ENCODE measurements at regions not wholly inside any gene's neighbourhood (a gene's known extent, or its start where the extent isn't known, plus 50 kb on each side); places are given as distances from the start of the nearest gene placed in this dataset.

- TF ChIP-seq GATA3 (IDR thresholded peaks at IDR 0.05; ENCODE audit: low read depth, low read length), result no peak
- no peak for TF ChIP-seq GATA2 (IDR thresholded peaks at IDR 0.05; ENCODE audit: low read depth, low read length)
Measured at GRCh38 chr10:131655101-131655849, 245.5 kb upstream of the PPP2R2D start.

All from SH-SY5Y (cell line).